Keratinocyte (primary cell): ENCODE measurements at regions not wholly inside any gene's neighbourhood (a gene's known extent, or its start where the extent isn't known, plus 50 kb on each side); places are given as distances from the start of the nearest gene placed in this dataset.

Experiments
- CTCF ChIP-seq, 3 experiments: IDR thresholded peaks in 1 of 3; conservative IDR thresholded peaks in 1 of 3; optimal IDR thresholded peaks in 1 of 3; 2 replicates in 2 of 3; 3 replicates in 1 of 3; pipeline versions ENCODE3 to v1.5.1; 2011; ENCODE audit warnings: low read length in 3 of 3, mild to moderate bottlenecking in 3 of 3, moderate library complexity in 2 of 3, control low read depth in 1 of 3, inconsistent platforms in 1 of 3; ENCODE audit not compliant: insufficient read depth in 2 of 3; ENCODE audit errors: extremely low read depth in 1 of 3
- EZH2 ChIP-seq: IDR thresholded peaks from one replicate; pipeline ENCODE4 v1.6.1; 2012; ENCODE audit warnings: inconsistent platforms, mild to moderate bottlenecking, low read length, moderate library complexity

- TF ChIP-seq CTCF (optimal IDR thresholded peaks at IDR 0.05 in 1 of 3, IDR thresholded peaks at IDR 0.05 in 1 of 3, conservative IDR thresholded peaks at IDR 0.05 in 1 of 3; ENCODE audit: extremely low read depth in 1 of 3, insufficient read depth in 2 of 3, low read length in 3 of 3), result no peak
- TF ChIP-seq EZH2, result no peak
Observed at GRCh38 chr1:81004011-81004410, 796.7 kb upstream of the ADGRL2 start.
